Stomach (tissue), 8 donors: ENCODE measurements at regions not wholly inside any gene's neighbourhood (a gene's known extent, or its start where the extent isn't known, plus 50 kb on each side); places are given as distances from the start of the nearest gene placed in this dataset.

ENCODE experiments used
- DNase-seq, 2 donors: peaks; one replicate each; pipeline versions ENCODE4 v3.0.0 to v3.0.0-alpha.2; 2013 to 2019
- H3K27ac ChIP-seq, 5 donors: fragments of 200-600 bp in 4 of 5; sonication (generic) in 4 of 5; one replicate each; pipeline ENCODE4 v1.5.1; 2013 to 2019; ENCODE audit warnings: mild to moderate bottlenecking in 1 of 5, moderate library complexity in 1 of 5
- H3K27me3 ChIP-seq, 3 donors: fragments of 200-600 bp; sonication (generic); one replicate each; pipeline ENCODE4 v1.5.1; 2017 to 2019; ENCODE audit warnings: mixed run types in 1 of 3
- H3K36me3 ChIP-seq, 4 donors: fragments of 200-600 bp; sonication (generic); 1 replicate in 3 of 4; 2 replicates in 1 of 4; pipeline ENCODE4 v1.5.1; 2016 to 2019
- H3K4me1 ChIP-seq, 4 donors: fragments of 200-600 bp; sonication (generic); one replicate each; pipeline ENCODE4 v1.5.1; 2016 to 2019
- H3K4me3 ChIP-seq, 4 donors: fragments of 200-600 bp; sonication (generic) in 3 of 4; one replicate each; pipeline ENCODE4 v1.5.1; 2016 to 2019; ENCODE audit warnings: mild to moderate bottlenecking in 1 of 4
- H3K9me3 ChIP-seq, 4 donors: fragments of 200-600 bp; sonication (generic); one replicate each; pipeline ENCODE4 v1.5.1; 2016 to 2019
- EP300 ChIP-seq: sonication (generic); formaldehyde crosslinking; IDR thresholded peaks from one replicate; pipeline ENCODE4 v1.6.1; 2017; ENCODE audit warnings: antibody characterized with exemption
- POLR2A ChIP-seq, 4 donors: fragments of 450-650 bp; IDR thresholded peaks; one replicate each; pipeline ENCODE4 v1.6.1; 2016; ENCODE audit warnings: antibody characterized with exemption in 4 of 4, control low read depth in 2 of 4, mild to moderate bottlenecking in 1 of 4, moderate library complexity in 1 of 4
- POLR2AphosphoS5 ChIP-seq, 3 donors: sonication (generic); formaldehyde crosslinking; IDR thresholded peaks; one replicate each; pipeline ENCODE4 v1.6.1; 2016; ENCODE audit warnings: antibody characterized with exemption in 3 of 3
- WGBS, 5 donors: extraction: QIAGEN DNeasy Blood & Tissue Kit in 3 of 5; methylation state at CpG; one replicate each; pipeline versions ENCODE4 v1.1.5 to v1.1.7; 2013 to 2018; 5-methylcytosine and 5-hydroxymethylcytosine counted together
- intact Hi-C: fragments of 100-400 bp; cut with DNase I; formaldehyde crosslinking; loops from one replicate; pipeline ENCODE4 v1.15.1; 2023; ENCODE audit warnings: low total_unique reads
- TF ChIP-seq, protein P1 (sequence below), 7 experiments: fragments of 450-650 bp in 4 of 7; fragments of 200-600 bp in 3 of 7; sonication (generic) in 3 of 7; IDR thresholded peaks; one replicate each; pipeline ENCODE4 v1.5.1; 2016 to 2019; ENCODE audit warnings: antibody characterized with exemption in 7 of 7, control low read depth in 2 of 7, mild to moderate bottlenecking in 1 of 7
- donor health status: healthy with polysubstance abuse.
- donor health status: Bipolar disorder and iron deficiency.
- donor health status: healthy.

DNA sequence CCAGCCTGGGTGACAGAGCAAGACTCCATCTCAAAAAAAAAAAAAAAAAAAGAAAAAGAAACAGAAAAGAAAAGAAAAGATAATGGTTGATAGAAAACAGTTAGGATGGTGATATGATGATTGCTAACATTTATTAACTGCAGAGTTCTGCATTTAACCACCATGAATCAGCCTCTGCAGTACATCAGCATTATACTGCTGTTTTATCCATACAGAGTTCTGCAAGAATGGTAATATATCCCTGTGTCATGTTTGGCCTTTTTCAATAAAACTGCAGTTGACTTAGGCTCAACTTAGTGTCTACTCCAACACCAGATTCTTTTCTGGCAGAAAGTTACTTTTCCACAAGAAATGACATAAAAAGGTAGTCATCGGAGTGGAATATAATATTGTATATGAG, 62.6 kb downstream of the DUSP6 start:
- Histone ChIP-seq H3K27ac (no peak overlapping the region), H3K4me3 (no peak overlapping the region), H3K36me3 (no peaks in the 10 kb centered on the region), H3K9me3 (no peaks in the 10 kb centered on the region), H3K27me3 (no peaks in the 10 kb centered on the region), H3K4me1 (no peaks in the 10 kb centered on the region)
- intact Hi-C loops, result no loop called here
- TF ChIP-seq EP300 (no peak), POLR2AphosphoS5 (IDR thresholded peaks at IDR 0.05) (no peak), POLR2A (IDR thresholded peaks at IDR 0.05) (no peak)
- TF ChIP-seq, protein P1, sequence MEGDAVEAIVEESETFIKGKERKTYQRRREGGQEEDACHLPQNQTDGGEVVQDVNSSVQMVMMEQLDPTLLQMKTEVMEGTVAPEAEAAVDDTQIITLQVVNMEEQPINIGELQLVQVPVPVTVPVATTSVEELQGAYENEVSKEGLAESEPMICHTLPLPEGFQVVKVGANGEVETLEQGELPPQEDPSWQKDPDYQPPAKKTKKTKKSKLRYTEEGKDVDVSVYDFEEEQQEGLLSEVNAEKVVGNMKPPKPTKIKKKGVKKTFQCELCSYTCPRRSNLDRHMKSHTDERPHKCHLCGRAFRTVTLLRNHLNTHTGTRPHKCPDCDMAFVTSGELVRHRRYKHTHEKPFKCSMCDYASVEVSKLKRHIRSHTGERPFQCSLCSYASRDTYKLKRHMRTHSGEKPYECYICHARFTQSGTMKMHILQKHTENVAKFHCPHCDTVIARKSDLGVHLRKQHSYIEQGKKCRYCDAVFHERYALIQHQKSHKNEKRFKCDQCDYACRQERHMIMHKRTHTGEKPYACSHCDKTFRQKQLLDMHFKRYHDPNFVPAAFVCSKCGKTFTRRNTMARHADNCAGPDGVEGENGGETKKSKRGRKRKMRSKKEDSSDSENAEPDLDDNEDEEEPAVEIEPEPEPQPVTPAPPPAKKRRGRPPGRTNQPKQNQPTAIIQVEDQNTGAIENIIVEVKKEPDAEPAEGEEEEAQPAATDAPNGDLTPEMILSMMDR (IDR thresholded peaks at IDR 0.05), result no peak
- DNase-seq, result no peak
- 95 to 100% (median 98%) methylated on average over 1 of the region's 1 CpG for WGBS, 5 donors

DNA sequence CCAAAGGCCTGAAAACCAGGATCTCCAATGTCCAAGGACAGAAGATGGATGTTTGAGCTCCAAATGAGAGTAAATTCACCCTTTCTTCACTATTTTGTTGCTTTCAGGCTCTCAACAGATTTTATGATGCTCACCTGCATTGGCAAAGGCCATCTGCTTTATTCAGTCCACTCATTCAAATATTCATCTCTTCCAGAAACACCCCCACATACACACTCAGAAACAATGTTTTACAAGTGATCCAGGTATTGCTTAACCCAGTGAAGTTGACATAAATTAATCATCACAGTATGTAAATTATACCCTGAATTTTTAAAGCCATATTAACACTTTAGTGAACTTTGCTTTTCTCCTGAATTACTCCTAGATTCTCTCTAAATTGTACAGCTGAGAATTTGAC, 63.3 kb downstream of the DUSP6 start:
- no peaks in the 10 kb centered on the region for H3K27me3 ChIP-seq
- TF ChIP-seq EP300 (no peak), POLR2AphosphoS5 (IDR thresholded peaks at IDR 0.05) (no peak), POLR2A (IDR thresholded peaks at IDR 0.05) (no peak)
- TF ChIP-seq, protein P1 (IDR thresholded peaks at IDR 0.05), result no peak
- intact Hi-C loops, result no loop called here
- no peak for DNase-seq
- no peak overlapping the region for H3K27ac ChIP-seq
- no peaks in the 10 kb centered on the region for H3K4me1 ChIP-seq
- no peaks in the 10 kb centered on the region for H3K9me3 ChIP-seq
- no peak overlapping the region for H3K4me3 ChIP-seq
- no peaks in the 10 kb centered on the region for H3K36me3 ChIP-seq

DNA sequence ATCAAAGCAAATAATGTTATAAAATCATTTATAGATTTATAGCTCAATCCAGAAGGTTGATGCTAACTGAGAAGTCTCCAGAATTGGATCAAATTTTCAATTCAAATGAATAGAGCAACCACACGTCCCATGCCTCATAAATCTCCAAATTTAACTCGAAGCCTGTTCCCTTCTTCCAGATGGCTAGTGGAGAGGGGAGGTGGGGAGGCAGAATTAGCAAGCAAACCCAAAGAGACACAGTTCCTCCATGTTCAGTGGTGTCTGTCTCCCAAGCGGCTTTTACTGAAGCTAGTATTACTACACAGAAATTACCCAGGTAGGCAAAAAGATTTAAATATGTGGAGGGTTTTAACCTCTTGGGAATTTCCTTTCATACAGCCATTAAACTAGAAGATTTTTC, 65.8 kb downstream of the DUSP6 start:
- WGBS, 5 donors, result 86 to 95% (median 91%) methylated on average over 3 of the region's 3 CpGs
- H3K27ac ChIP-seq, result no peak overlapping the region
- no peaks in the 10 kb centered on the region for H3K36me3 ChIP-seq
- H3K4me1 ChIP-seq, result peaks cover 0 to 4% (median 0%) of the 10 kb centered on the region in 4 donors
- no peaks in the 10 kb centered on the region for H3K9me3 ChIP-seq
- no peak for DNase-seq
- TF ChIP-seq, protein P1 (IDR thresholded peaks at IDR 0.05), result no peak
- no peak for TF ChIP-seq POLR2AphosphoS5 (IDR thresholded peaks at IDR 0.05)
- TF ChIP-seq POLR2A (IDR thresholded peaks at IDR 0.05), result no peak
- TF ChIP-seq EP300, result no peak
- no peak overlapping the region for H3K4me3 ChIP-seq
- intact Hi-C loops, result no loop called here
- H3K27me3 ChIP-seq, result no peaks in the 10 kb centered on the region

DNA sequence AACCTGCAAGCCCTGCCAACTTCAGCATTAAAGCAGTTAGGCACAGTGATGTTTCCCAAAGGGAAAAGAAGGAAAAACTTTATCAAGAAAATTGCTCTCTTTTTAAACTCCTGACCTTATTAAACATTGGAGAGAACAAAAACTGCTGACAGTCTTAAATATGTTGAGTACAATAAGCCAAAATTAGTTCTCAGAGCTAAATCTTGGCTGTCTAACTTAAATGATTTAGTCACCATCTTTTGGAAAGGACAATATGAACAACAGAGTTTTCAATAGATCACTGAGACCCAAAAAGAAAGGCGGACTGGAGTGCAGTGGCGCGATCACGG, 70.8 kb downstream of the DUSP6 start:
- TF ChIP-seq EP300 (no peak), POLR2A (IDR thresholded peaks at IDR 0.05) (no peak), POLR2AphosphoS5 (IDR thresholded peaks at IDR 0.05) (no peak)
- TF ChIP-seq, protein P1 (IDR thresholded peaks at IDR 0.05), result no peak
- 92 to 97% (median 96%) methylated on average over 4 of the region's 4 CpGs for WGBS, 5 donors
- intact Hi-C loops, result no loop called here

More for the DNA sequence above, 70.8 kb downstream of the DUSP6 start:
- Histone ChIP-seq H3K4me1 (peaks cover 0 to 15% (median 0%) of the 10 kb centered on the region in 4 donors), H3K36me3 (no peaks in the 10 kb centered on the region), H3K4me3 (no peak overlapping the region), H3K27ac (peak overlapping the region in 2 of 5 donors; percentile 59 to 65), H3K27me3 (no peaks in the 10 kb centered on the region), H3K9me3 (no peaks in the 10 kb centered on the region)
- no peak for DNase-seq
